K562 (cell line): ENCODE measurements at regions not wholly inside any gene's neighbourhood (a gene's known extent, or its start where the extent isn't known, plus 50 kb on each side); places are given as distances from the start of the nearest gene placed in this dataset.
A peak's percentile ranks its signal among the peaks of the same experiment; 100 is the strongest.

Experiments
- ATAC-seq: fragments of 200-7000 bp; cut with Tn5 transposase; 3 replicates; pipeline ENCODE4 v1.9.1; 2020; ENCODE audit warnings: moderate library complexity
- BruUV-seq: library from RNA; stranded (reverse); fragments of 400-500 nt; replicated peaks from 2 replicates; lab custom pipeline; 2021; lab: Mats Ljungman, UMichigan
- CTCF ChIA-PET: fragments of 300-600 bp; formaldehyde crosslinking; extraction: SDS; loops from one replicate; lab custom pipeline; 2021; ENCODE audit warnings: low intra/inter-chr PET ratio; lab: Yijun Ruan, JAX
- POLR2A ChIA-PET: fragments of 300-600, 350-650 bp; sonication (Branson Sonifier 250); formaldehyde crosslinking; extraction: SDS; loops from one replicate; lab custom pipeline; 2021; ENCODE audit warnings: antibody characterized with exemption, inconsistent platforms; lab: Yijun Ruan, JAX
- DNase-seq, 4 experiments: peaks; one replicate each; pipeline versions ENCODE4 v3.0.0 to v3.0.0-alpha.2; 2011 to 2018; ENCODE audit warnings: low spot score in 3 of 4, mixed read lengths in 3 of 4; ENCODE audit errors: extremely low read depth in 1 of 4
- FAIRE-seq: peaks from 2 replicates; lab custom pipeline; 2011; peaks lifted over from hg19 to GRCh38; lab: Jason Lieb, UNC
- H2AFZ ChIP-seq: 2 replicates; pipeline ENCODE4 v1.6.0; 2011; ENCODE audit warnings: low read depth, low read length, control low read depth, inconsistent platforms
- H3K27ac ChIP-seq: fragments of 200-600 bp; 3 replicates; pipeline ENCODE4 v1.8.0; 2011; ENCODE audit warnings: low read depth, mild to moderate bottlenecking, control low read depth, inconsistent platforms, low read length, moderate library complexity, mixed read lengths; ENCODE audit errors: extremely low read depth
- H3K27me3 ChIP-seq, 2 experiments: fragments of 300-600 bp in 1 of 2; 2 replicates in 1 of 2; 3 replicates in 1 of 2; pipeline versions ENCODE4 v1.6.0 to v1.8.0; 2011; ENCODE audit warnings: inconsistent platforms in 2 of 2, low read length in 2 of 2, mild to moderate bottlenecking in 1 of 2, mixed read lengths in 1 of 2, moderate library complexity in 1 of 2; ENCODE audit not compliant: control insufficient read depth in 2 of 2, insufficient read depth in 2 of 2
- H3K36me3 ChIP-seq: fragments of 300-600 bp; 3 replicates; pipeline ENCODE4 v1.8.0; 2011; ENCODE audit warnings: mild to moderate bottlenecking, low read length, inconsistent platforms; ENCODE audit not compliant: control insufficient read depth, insufficient read depth
- H3K4me1 ChIP-seq, 2 experiments: fragments of 200-600 bp in 1 of 2; replicated peaks in 1 of 2; 2 replicates in 1 of 2; 3 replicates in 1 of 2; pipeline versions ENCODE4 v1.5.1 to v1.8.0; 2011; ENCODE audit warnings: inconsistent platforms in 2 of 2, low read length in 2 of 2, mild to moderate bottlenecking in 1 of 2, mixed read lengths in 1 of 2, moderate library complexity in 1 of 2; ENCODE audit not compliant: control insufficient read depth in 2 of 2, insufficient read depth in 2 of 2
- H3K4me2 ChIP-seq: 2 replicates; pipeline ENCODE4 v1.6.1; 2011; ENCODE audit warnings: low read length, control low read depth, inconsistent platforms, mixed read lengths; ENCODE audit not compliant: insufficient read depth
- H3K4me3 ChIP-seq: fragments of 200-600 bp; sonication (generic), shearing (Covaris generic); 2 replicates; pipeline ENCODE4 v1.5.1; 2016; ENCODE audit warnings: control low read depth, inconsistent platforms
- H3K79me2 ChIP-seq: fragments of 200-600 bp; 3 replicates; pipeline ENCODE4 v1.8.0; 2011; ENCODE audit warnings: low read length, inconsistent platforms; ENCODE audit not compliant: control insufficient read depth, insufficient read depth
- H3K9ac ChIP-seq, 2 experiments: 2 replicates each; pipeline versions ENCODE4 v1.6.0 to v1.6.1; 2011; ENCODE audit warnings: low read depth in 2 of 2, low read length in 2 of 2, control low read depth in 1 of 2, inconsistent platforms in 1 of 2, mild to moderate bottlenecking in 1 of 2, mixed read lengths in 1 of 2; ENCODE audit not compliant: insufficient read depth in 1 of 2
- H3K9me1 ChIP-seq: one replicate; pipeline ENCODE4 v1.6.0; 2011; ENCODE audit warnings: inconsistent platforms, mild to moderate bottlenecking, low read length, moderate library complexity; ENCODE audit not compliant: control insufficient read depth, insufficient read depth
- H3K9me3 ChIP-seq: replicated peaks from 2 replicates; pipeline ENCODE4 v1.5.1; 2011; ENCODE audit warnings: low read depth, low read length, inconsistent platforms; ENCODE audit not compliant: control insufficient read depth, insufficient read depth
- H4K20me1 ChIP-seq: replicated peaks from 2 replicates; pipeline ENCODE4 v1.6.1; 2011; ENCODE audit warnings: low read length, inconsistent platforms, mixed read lengths; ENCODE audit not compliant: control insufficient read depth, insufficient read depth
- CBX1 ChIP-seq: sonication (generic); IDR thresholded peaks from 2 replicates; pipeline ENCODE4 v1.6.1; 2016; ENCODE audit warnings: antibody characterized with exemption, low read depth, mild to moderate bottlenecking
- HOXB6 ChIP-seq: fragments of 250-450 bp; sonication (Bioruptor Pico); IDR thresholded peaks from 2 replicates; pipeline ENCODE4 v1.5.1; 2022; ENCODE audit warnings: mild to moderate bottlenecking, borderline replicate concordance
- NCOA2 ChIP-seq, 2 experiments: fragments of 450-650 bp; IDR thresholded peaks; 2 replicates each; pipeline ENCODE4 v1.6.1; 2018; ENCODE audit warnings: mild to moderate bottlenecking in 2 of 2, moderate library complexity in 1 of 2; ENCODE audit not compliant: partially characterized antibody in 2 of 2
- ZBTB7A ChIP-seq: IDR thresholded peaks from 2 replicates; pipeline ENCODE4 v1.6.1; 2011; ENCODE audit warnings: low read depth, mild to moderate bottlenecking, low read length, moderate library complexity, borderline replicate concordance; ENCODE audit not compliant: control insufficient read depth
- WGBS: fragments of 100-300 bp; shearing (Covaris generic); methylation state at CpG from one replicate; pipeline ENCODE4 v1.1.6; 2016; ENCODE audit warnings: low coverage, mixed read lengths; ENCODE audit not compliant: insufficient coverage; ENCODE audit errors: missing lambda C conversion rate; 5-methylcytosine and 5-hydroxymethylcytosine counted together
- in situ Hi-C: fragments of 300-500 bp; cut with MboI; formaldehyde crosslinking; loops from 4 replicates; pipeline ENCODE4 v1.15.0; 2018; ENCODE audit warnings: inconsistent platforms, mixed read lengths
- intact Hi-C: fragments of 100-400 bp; cut with micrococcal nuclease; formaldehyde crosslinking; loops from 2 replicates; pipeline ENCODE4 v1.14.2; 2022
- TF ChIP-seq, protein P1 (sequence below): fragments of 450-650 bp; IDR thresholded peaks from 2 replicates; pipeline ENCODE4 v1.6.1; 2016; ENCODE audit warnings: mild to moderate bottlenecking
- TF ChIP-seq, protein P2 (sequence below): fragments of 450-650 bp; formaldehyde crosslinking; IDR thresholded peaks from 2 replicates; pipeline ENCODE4 v1.4.0; 2022; ENCODE audit warnings: missing genetic modification characterization
- TF ChIP-seq, protein P3 (sequence below): fragments of 450-650 bp; IDR thresholded peaks from 2 replicates; pipeline ENCODE4 v1.6.1; 2016

DNA sequence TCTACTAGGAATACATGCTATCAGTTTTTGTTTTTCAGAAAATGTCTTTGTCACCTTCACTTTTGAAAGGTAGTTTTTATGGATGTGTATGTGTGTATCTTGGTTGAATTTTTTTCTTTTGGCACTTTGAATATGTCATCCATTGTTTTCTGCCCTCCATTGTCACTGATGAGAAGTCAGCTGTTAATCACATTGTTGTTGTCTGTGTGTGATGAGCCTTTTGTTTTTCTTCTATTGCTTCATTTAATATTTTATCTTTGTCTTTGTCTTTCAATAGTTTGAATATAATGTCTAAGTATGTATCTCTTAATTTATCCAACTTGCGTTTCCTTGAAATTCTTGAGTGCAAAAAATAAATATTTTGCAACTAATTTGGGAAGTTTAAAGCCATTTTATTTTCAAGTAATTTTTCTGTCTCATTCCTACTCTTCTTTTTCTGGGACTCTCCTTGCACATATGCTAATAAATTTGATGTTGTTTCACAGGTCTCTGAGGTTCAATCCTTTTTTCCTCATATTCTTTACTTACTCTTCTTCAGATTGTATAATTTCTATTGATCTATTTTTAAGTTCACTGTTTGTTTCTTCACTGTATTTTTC, 546.9 kb upstream of the GHITM start (continued):
- TF ChIP-seq, protein P1, sequence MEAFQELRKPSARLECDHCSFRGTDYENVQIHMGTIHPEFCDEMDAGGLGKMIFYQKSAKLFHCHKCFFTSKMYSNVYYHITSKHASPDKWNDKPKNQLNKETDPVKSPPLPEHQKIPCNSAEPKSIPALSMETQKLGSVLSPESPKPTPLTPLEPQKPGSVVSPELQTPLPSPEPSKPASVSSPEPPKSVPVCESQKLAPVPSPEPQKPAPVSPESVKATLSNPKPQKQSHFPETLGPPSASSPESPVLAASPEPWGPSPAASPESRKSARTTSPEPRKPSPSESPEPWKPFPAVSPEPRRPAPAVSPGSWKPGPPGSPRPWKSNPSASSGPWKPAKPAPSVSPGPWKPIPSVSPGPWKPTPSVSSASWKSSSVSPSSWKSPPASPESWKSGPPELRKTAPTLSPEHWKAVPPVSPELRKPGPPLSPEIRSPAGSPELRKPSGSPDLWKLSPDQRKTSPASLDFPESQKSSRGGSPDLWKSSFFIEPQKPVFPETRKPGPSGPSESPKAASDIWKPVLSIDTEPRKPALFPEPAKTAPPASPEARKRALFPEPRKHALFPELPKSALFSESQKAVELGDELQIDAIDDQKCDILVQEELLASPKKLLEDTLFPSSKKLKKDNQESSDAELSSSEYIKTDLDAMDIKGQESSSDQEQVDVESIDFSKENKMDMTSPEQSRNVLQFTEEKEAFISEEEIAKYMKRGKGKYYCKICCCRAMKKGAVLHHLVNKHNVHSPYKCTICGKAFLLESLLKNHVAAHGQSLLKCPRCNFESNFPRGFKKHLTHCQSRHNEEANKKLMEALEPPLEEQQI, result no peak
- TF ChIP-seq CBX1 (0 out of 2 replicates have a peak, but pooled peaks have one; percentile 34), ZBTB7A (no peak)

DNA sequence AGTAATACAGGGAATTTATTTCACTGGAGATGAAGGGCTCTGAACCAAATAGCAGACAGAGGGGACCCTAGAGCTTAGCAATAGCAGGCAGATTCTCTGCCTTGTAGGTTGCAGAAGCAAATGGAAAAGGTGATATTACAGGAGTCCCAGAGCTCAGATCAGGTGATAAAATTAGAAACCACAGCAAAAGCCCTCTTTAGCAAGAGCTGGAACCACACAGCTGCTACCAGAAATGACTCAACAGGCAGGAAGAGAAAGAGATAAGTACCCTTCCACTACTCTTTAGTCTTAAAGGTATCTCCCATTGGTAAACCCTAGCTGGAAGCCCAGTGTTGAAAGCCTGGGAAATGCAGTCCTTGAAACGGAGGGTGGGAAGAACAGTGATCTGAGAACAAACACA, 535.6 kb upstream of the GHITM start:
- CTCF ChIA-PET, result no interaction called here

More for the DNA sequence above, 535.6 kb upstream of the GHITM start:
- TF ChIP-seq NCOA2 (IDR thresholded peaks at IDR 0.05; ENCODE audit: partially characterized antibody in 2 of 2), result no peak
- TF ChIP-seq, protein P2, sequence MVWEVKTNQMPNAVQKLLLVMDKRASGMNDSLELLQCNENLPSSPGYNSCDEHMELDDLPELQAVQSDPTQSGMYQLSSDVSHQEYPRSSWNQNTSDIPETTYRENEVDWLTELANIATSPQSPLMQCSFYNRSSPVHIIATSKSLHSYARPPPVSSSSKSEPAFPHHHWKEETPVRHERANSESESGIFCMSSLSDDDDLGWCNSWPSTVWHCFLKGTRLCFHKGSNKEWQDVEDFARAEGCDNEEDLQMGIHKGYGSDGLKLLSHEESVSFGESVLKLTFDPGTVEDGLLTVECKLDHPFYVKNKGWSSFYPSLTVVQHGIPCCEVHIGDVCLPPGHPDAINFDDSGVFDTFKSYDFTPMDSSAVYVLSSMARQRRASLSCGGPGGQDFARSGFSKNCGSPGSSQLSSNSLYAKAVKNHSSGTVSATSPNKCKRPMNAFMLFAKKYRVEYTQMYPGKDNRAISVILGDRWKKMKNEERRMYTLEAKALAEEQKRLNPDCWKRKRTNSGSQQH (CRISPR knock-in tag), result no peak
- TF ChIP-seq HOXB6 (CRISPR knock-in tag), result no peak
- TF ChIP-seq, protein P3, sequence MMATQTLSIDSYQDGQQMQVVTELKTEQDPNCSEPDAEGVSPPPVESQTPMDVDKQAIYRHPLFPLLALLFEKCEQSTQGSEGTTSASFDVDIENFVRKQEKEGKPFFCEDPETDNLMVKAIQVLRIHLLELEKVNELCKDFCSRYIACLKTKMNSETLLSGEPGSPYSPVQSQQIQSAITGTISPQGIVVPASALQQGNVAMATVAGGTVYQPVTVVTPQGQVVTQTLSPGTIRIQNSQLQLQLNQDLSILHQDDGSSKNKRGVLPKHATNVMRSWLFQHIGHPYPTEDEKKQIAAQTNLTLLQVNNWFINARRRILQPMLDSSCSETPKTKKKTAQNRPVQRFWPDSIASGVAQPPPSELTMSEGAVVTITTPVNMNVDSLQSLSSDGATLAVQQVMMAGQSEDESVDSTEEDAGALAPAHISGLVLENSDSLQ, result no peak
- TF ChIP-seq, all 486 proteins: peak for 0
- Histone ChIP-seq H3K4me3 (no peak overlapping the region), H3K27me3 (no peaks in the 10 kb centered on the region), H2AFZ (no peak overlapping the region), H3K4me1 (no peaks in the 10 kb centered on the region), H4K20me1 (no peaks in the 10 kb centered on the region), H3K9ac (no peak overlapping the region), H3K4me2 (no peak overlapping the region), H3K9me3 (no peaks in the 10 kb centered on the region; the same call in 1 of the 2 replicates), H3K79me2 (no peaks in the 10 kb centered on the region), H3K36me3 (no peaks in the 10 kb centered on the region), H3K27ac (no peak overlapping the region), H3K9me1 (no peaks in the 10 kb centered on the region)
- WGBS, result 0% methylated on average over 1 of the region's 1 CpG
- POLR2A ChIA-PET, result no interaction called here
- FAIRE-seq (no peak), DNase-seq (no peak), ATAC-seq (no peak)
- intact Hi-C loops (no loop called here), in situ Hi-C loops (no loop called here)
- BruUV-seq, result no TSS peak
